IPS-18a (cell line): ENCODE measurements at regions not wholly inside any gene's neighbourhood (a gene's known extent, or its start where the extent isn't known, plus 50 kb on each side); places are given as distances from the start of the nearest gene placed in this dataset.

Experiments
- H3K27ac ChIP-seq: one replicate; pipeline ENCODE4 v1.5.1; 2013; ENCODE audit warnings: low read length
- H3K27me3 ChIP-seq: one replicate; pipeline ENCODE4 v1.6.1; 2013; ENCODE audit warnings: mild to moderate bottlenecking, low read length; ENCODE audit not compliant: control insufficient read depth, insufficient read depth
- H3K36me3 ChIP-seq: one replicate; pipeline ENCODE4 v1.6.1; 2013; ENCODE audit warnings: low read depth, low read length; ENCODE audit not compliant: control insufficient read depth
- H3K4me1 ChIP-seq: one replicate; pipeline ENCODE4 v1.6.1; 2013; ENCODE audit warnings: low read depth, low read length; ENCODE audit not compliant: control insufficient read depth
- H3K4me3 ChIP-seq: one replicate; pipeline ENCODE4 v1.5.1; 2013; ENCODE audit warnings: low read length
- H3K9ac ChIP-seq: one replicate; pipeline ENCODE4 v1.6.1; 2013; ENCODE audit warnings: mild to moderate bottlenecking, low read length, moderate library complexity
- H3K9me3 ChIP-seq: one replicate; pipeline ENCODE4 v1.6.1; 2013; ENCODE audit warnings: low read depth, low read length; ENCODE audit not compliant: control insufficient read depth

DNA sequence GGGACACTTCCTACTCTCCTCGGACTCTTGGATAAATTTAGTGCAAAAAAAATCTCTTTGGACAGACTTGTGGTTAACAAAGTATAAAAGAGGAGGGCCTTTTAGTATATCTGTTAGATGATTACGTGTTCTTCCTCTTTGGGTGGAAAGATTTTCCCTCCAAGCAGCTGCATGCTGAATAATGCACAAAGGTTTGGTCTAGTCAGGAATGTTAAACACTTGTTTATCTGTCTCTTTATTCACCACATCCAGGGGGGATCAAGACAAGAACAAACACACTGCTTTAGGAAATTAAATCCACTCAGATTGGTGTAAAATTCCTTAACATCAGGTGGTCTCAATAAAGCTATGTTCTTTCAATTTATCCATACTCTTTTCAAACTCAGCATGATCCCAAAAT lies 260.9 kb upstream of the CHD6 start:
- Histone ChIP-seq H3K4me1 (peaks cover 9% of the 10 kb centered on the region), H3K9ac (no peak overlapping the region), H3K27ac (no peak overlapping the region), H3K36me3 (no peaks in the 10 kb centered on the region), H3K9me3 (no peaks in the 10 kb centered on the region), H3K27me3 (no peaks in the 10 kb centered on the region), H3K4me3 (no peak overlapping the region)

DNA sequence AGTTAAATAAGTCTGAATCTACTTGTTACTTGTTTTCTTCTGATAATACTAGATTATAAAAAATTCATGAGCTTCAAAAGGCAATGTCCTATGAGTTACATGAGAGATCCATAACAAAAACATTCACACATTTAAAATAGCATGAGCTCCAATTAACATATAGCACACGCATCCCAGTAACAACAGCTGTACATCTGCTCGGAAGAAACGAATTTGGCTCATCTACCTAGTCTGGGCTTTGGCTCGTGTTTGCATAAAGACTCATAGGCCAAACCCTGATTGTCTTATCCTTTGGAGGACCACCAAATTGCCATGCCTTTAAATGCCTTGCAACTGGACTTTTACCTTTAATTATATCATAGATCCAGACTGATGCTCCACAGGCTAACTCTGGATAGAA lies 259.7 kb upstream of the CHD6 start:
- peaks cover 9% of the 10 kb centered on the region for H3K4me1 ChIP-seq
- H3K27me3 ChIP-seq, result no peaks in the 10 kb centered on the region
- no peak overlapping the region for H3K4me3 ChIP-seq
- no peaks in the 10 kb centered on the region for H3K36me3 ChIP-seq
- no peaks in the 10 kb centered on the region for H3K9me3 ChIP-seq
- H3K27ac ChIP-seq, result no peak overlapping the region
- H3K9ac ChIP-seq, result no peak overlapping the region

- Histone ChIP-seq H3K4me1 (peaks cover 9% of the 10 kb centered on the region), H3K27me3 (no peaks in the 10 kb centered on the region), H3K27ac (no peak overlapping the region), H3K9ac (no peak overlapping the region), H3K4me3 (no peak overlapping the region), H3K36me3 (no peaks in the 10 kb centered on the region), H3K9me3 (no peaks in the 10 kb centered on the region)
These were observed 256.5 kb upstream of the CHD6 start for GRCh38 chr20:41874658-41875057.

GRCh38 chr20:41872930-41873329 lies 254.8 kb upstream of the CHD6 start:
- Histone ChIP-seq H3K36me3 (no peaks in the 10 kb centered on the region), H3K9ac (no peak overlapping the region), H3K27ac (no peak overlapping the region), H3K4me3 (no peak overlapping the region), H3K27me3 (no peaks in the 10 kb centered on the region), H3K4me1 (no peaks in the 10 kb centered on the region), H3K9me3 (no peaks in the 10 kb centered on the region)

- Histone ChIP-seq H3K36me3 (no peaks in the 10 kb centered on the region), H3K27me3 (no peaks in the 10 kb centered on the region), H3K9me3 (no peaks in the 10 kb centered on the region), H3K27ac (no peak overlapping the region), H3K9ac (no peak overlapping the region), H3K4me3 (no peak overlapping the region), H3K4me1 (no peaks in the 10 kb centered on the region)
These were observed 252.8 kb upstream of the CHD6 start for GRCh38 chr20:41870869-41871462.

DNA sequence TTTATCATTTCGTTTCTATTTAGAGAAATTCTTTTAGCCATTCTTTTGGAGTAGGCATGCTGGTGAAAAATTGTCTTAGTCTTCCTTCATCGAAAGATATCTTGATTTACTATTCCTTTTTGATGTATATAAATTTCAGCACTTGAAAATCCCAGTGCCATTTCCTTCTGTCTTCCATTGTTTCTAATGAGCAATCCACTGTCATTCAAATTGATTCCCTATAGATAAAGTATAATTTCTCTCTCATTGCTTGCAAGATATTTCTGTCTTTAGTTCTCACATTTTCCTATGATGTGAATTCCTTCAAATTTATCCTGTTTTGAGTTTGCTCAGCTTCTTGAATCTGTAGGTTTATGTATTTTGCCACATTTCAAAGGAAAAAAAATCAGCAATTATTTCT lies 251.1 kb upstream of the CHD6 start:
- Histone ChIP-seq H3K4me1 (no peaks in the 10 kb centered on the region), H3K27me3 (no peaks in the 10 kb centered on the region), H3K36me3 (no peaks in the 10 kb centered on the region), H3K9ac (no peak overlapping the region), H3K27ac (no peak overlapping the region), H3K4me3 (no peak overlapping the region), H3K9me3 (no peaks in the 10 kb centered on the region)

GRCh38 chr20:41865938-41866337 lies 247.8 kb upstream of the CHD6 start:
- H3K9ac ChIP-seq, result no peak overlapping the region
- H3K4me1 ChIP-seq, result peaks cover 9% of the 10 kb centered on the region
- H3K27ac ChIP-seq, result no peak overlapping the region
- H3K4me3 ChIP-seq, result no peak overlapping the region
- no peaks in the 10 kb centered on the region for H3K9me3 ChIP-seq
- H3K27me3 ChIP-seq, result no peaks in the 10 kb centered on the region
- H3K36me3 ChIP-seq, result no peaks in the 10 kb centered on the region

DNA sequence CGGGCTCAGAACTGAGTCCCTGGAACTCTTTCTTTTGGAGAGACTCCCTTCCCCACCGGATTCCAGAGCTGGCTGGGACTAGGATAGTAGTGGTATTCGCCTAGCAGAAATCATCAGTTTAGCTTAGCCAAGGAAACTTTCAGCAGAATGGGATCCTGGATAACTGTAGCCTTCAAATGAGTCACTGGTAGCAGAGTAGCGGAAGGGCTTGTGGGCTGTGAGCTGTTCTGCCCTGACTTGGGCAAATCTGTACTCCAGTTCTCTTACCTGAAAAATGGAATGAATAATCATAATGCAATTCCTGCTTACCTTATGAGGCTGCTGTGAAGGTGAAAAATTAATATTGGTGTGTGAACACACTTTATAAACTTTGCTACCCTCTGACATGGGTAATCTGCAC lies 244.3 kb upstream of the CHD6 start:
- no peak overlapping the region for H3K27ac ChIP-seq
- H3K27me3 ChIP-seq, result no peaks in the 10 kb centered on the region
- H3K4me3 ChIP-seq, result no peak overlapping the region
- H3K36me3 ChIP-seq, result no peaks in the 10 kb centered on the region
- no peaks in the 10 kb centered on the region for H3K9me3 ChIP-seq
- no peak overlapping the region for H3K9ac ChIP-seq
- peaks cover 9% of the 10 kb centered on the region for H3K4me1 ChIP-seq

- Histone ChIP-seq H3K4me3 (no peak overlapping the region), H3K27me3 (no peaks in the 10 kb centered on the region), H3K9ac (no peak overlapping the region), H3K4me1 (peaks cover 9% of the 10 kb centered on the region), H3K9me3 (no peaks in the 10 kb centered on the region), H3K27ac (no peak overlapping the region), H3K36me3 (no peaks in the 10 kb centered on the region)
These were observed 243.7 kb upstream of the CHD6 start for GRCh38 chr20:41861772-41862422.

GRCh38 chr20:41854765-41855164 lies 236.6 kb upstream of the CHD6 start:
- no peaks in the 10 kb centered on the region for H3K36me3 ChIP-seq
- no peaks in the 10 kb centered on the region for H3K27me3 ChIP-seq
- H3K4me1 ChIP-seq, result peaks cover 7% of the 10 kb centered on the region
- no peak overlapping the region for H3K9ac ChIP-seq
- peaks cover 9% of the 10 kb centered on the region for H3K9me3 ChIP-seq
- H3K27ac ChIP-seq, result no peak overlapping the region
- H3K4me3 ChIP-seq, result no peak overlapping the region

- Histone ChIP-seq H3K36me3 (no peaks in the 10 kb centered on the region), H3K27ac (no peak overlapping the region), H3K27me3 (no peaks in the 10 kb centered on the region), H3K4me3 (no peak overlapping the region), H3K9ac (no peak overlapping the region), H3K9me3 (peaks cover 9% of the 10 kb centered on the region), H3K4me1 (peaks cover 7% of the 10 kb centered on the region)
These were observed 235.6 kb upstream of the CHD6 start for GRCh38 chr20:41853806-41854205.

- Histone ChIP-seq H3K4me3 (no peak overlapping the region), H3K4me1 (no peaks in the 10 kb centered on the region), H3K27ac (no peak overlapping the region), H3K9me3 (no peaks in the 10 kb centered on the region), H3K9ac (no peak overlapping the region), H3K36me3 (no peaks in the 10 kb centered on the region), H3K27me3 (no peaks in the 10 kb centered on the region)
These were observed 230.0 kb upstream of the CHD6 start for GRCh38 chr20:41848180-41848579.
